T-helper 1 cell treated with Interleukin-12 subunit alpha and Interleukin-12 subunit beta and Interleukin-4 antibody, amounts not matched to agents 30 ng/mL and 1 ng/mL, for 36 hours (primary cell): ENCODE measurements at regions not wholly inside any gene's neighbourhood (a gene's known extent, or its start where the extent isn't known, plus 50 kb on each side); places are given as distances from the start of the nearest gene placed in this dataset.

Source experiments
- intact Hi-C: fragments of 100-400 bp; cut with micrococcal nuclease; formaldehyde crosslinking; loops from one replicate; pipeline ENCODE4 v1.15.1; 2024

DNA sequence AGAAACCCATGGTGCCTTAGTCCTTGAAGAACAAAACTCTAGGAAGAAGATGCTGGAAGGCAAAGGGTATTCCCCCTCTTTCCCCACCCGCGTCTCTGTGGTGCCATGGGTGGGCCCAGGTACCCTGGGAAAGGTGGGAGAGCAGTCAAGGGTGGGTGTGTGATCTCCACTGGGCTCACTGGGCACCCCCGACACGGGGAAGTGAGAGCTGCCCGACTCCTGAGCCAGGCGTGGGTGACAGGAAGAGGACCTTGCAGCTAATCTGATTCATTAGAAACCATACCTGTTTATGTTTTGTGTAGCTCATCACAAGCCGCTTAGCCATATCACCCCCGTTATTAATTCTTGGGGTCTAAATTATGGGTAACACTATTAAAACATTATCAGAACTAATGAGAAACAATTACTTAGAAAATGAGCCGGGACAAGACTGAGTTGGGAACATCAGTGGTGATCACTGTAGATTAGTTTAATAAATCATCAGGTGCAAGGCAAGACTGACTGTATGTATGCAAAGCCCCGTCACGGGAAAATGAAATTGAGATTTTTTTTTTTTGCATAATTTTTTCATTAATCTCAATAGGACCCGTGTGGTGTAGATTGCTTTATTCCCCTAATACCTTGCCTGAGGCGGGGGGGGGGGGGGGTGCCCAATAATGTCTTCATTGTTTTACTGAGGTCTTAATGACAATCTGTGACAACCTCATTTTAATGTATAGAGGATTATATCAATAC is 77.3 kb downstream of the ZIC5 start:
- intact Hi-C loops, result loop anchor here (1.0 to 2.0 kb wide), 3 partner anchors 67 to 452 kb away; no protein-coding TSS in a partner anchor

GRCh38 chr13:99893567-99893966 is 78.0 kb downstream of the ZIC5 start:
- intact Hi-C loops, result no loop called here

- intact Hi-C loops, result no loop called here
Measured at GRCh38 chr13:99892866-99893504, 78.6 kb downstream of the ZIC5 start.

DNA sequence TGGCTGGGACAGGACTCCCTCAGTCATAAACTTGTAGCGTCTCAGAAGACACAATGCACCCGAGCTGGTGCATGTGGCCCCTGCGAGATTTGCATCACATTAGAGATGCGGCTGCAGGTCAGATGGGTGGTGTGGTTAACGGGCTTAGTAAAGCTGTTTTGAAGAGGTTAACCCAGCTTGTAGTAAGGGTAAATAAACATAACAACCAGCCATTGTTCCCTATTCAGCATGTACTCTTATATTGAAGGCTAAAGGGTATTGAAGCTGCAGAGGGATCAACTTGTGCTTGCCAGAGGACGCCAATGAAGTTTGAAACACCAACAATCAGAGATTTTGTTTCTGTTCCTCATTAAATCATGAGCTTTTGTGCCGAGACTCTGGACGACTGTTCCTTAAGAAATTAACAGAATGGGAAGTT is 79.4 kb downstream of the ZIC5 start:
- intact Hi-C loops, result no loop called here

- intact Hi-C loops, result no loop called here
Measured at GRCh38 chr13:99886706-99887105, 84.9 kb downstream of the ZIC5 start.

GRCh38 chr13:99884913-99885312 is 86.7 kb downstream of the ZIC5 start:
- intact Hi-C loops, result no loop called here

- intact Hi-C loops, result no loop called here
Measured at GRCh38 chr13:99883805-99884204, 87.8 kb downstream of the ZIC5 start.

- intact Hi-C loops, result no loop called here
Measured at GRCh38 chr13:99878921-99879610, 92.5 kb downstream of the ZIC5 start.

- intact Hi-C loops, result no loop called here
Measured at GRCh38 chr13:99876651-99877050, 94.9 kb downstream of the ZIC5 start.

GRCh38 chr13:99875391-99875790 is 96.2 kb downstream of the ZIC5 start:
- intact Hi-C loops, result no loop called here

- intact Hi-C loops, result no loop called here
Measured at GRCh38 chr13:99873832-99874430, 97.6 kb downstream of the ZIC5 start.

GRCh38 chr13:99873141-99873540 is 98.4 kb downstream of the ZIC5 start:
- intact Hi-C loops, result no loop called here

DNA sequence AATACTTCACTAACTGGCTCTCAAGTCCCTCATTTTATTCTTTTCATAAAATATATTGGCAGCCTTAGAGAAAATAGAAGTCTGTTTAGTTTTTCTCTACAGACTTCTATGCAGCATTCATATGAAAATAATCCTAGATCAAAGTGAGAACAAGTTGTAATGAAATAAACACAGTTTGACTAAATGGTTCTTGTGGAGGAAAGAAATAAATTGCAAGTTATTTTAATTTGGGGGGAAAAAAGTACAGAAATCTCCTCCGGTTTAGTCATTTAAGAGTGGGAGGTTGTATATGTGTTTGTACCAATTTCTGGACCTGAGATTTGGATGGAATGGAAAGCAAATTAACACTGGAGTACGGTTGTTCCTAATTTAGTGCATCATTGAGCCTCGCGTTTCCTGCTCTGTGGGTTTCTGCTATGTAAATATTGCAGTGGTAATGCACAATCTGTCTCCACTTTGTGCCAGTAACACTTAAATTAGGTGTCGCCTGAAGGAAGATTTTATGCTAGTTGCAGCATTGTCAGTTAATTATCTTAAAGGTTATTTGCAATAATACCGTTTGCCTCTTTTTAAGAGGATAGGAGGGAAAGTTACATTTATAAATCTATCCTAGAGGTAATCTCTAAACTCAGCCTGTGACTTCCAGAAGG is 100.2 kb downstream of the ZIC5 start:
- intact Hi-C loops, result no loop called here

- intact Hi-C loops, result no loop called here
Measured at GRCh38 chr13:99870541-99870940, 101.0 kb downstream of the ZIC5 start.

- intact Hi-C loops, result no loop called here
Measured at GRCh38 chr13:99869830-99870229, 101.7 kb downstream of the ZIC5 start.

DNA sequence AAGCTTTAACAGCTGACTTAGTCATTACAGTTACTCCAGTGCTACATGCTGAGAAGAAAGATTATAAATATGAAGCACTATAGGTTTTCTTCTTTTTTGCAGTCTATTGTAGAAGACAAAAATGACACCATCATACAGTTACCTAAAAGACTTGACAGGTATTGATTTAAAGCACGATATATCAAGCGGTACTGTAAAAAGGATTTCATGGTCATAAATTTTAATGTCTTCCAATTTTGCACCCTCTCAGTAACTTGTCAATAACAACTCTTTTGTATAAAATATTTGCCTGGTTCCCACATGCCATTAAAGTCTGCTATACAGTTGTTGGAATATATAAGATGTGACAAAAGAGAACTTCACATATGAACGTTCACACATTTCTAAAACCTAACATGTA is 102.8 kb downstream of the ZIC5 start:
- intact Hi-C loops, result no loop called here

GRCh38 chr13:99867535-99868257 is 103.9 kb downstream of the ZIC5 start:
- intact Hi-C loops, result no loop called here

DNA sequence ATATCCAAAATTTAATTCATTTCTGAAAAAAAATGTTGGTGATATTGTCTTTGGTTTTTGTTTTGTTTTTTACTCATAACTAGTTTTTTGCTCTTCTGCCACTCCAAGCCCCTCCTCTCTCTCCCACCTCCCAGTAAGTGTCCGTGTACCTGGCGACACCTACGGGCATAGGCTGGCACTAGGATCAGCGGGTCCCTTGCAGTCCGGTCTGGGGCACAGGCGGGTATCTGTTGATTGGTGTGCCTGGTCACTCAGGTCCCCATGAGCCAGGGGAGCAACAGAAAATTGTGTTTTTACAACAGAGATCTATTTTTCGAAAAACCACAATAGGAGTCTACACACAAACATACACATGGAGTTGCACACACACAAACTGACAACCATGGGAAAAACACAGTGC is 104.8 kb downstream of the ZIC5 start:
- intact Hi-C loops, result no loop called here

DNA sequence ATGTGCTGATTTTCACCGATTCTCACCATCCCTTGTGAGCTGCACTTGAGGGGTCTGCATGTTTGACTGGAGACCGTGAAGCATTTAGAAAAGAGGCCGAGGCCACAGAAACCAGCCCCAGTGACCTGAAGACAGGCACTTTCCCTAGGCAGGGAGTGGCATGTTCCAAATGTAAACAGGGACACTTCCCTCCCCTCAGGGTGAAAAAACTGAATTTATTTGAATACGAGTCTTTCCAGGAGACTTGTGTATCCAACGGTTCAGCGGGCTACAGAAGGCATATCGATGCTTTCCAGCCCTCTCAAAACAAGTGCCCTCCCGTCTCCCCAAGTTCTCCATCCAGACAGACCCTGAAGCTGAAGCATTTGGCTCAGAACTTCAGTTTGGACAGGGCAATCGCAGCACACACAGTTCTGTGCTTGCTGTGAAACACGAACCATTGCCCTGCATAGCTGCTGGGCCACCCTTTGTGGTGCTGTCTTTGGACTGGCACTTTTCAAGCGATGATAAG is 106.1 kb downstream of the ZIC5 start:
- intact Hi-C loops, result no loop called here

DNA sequence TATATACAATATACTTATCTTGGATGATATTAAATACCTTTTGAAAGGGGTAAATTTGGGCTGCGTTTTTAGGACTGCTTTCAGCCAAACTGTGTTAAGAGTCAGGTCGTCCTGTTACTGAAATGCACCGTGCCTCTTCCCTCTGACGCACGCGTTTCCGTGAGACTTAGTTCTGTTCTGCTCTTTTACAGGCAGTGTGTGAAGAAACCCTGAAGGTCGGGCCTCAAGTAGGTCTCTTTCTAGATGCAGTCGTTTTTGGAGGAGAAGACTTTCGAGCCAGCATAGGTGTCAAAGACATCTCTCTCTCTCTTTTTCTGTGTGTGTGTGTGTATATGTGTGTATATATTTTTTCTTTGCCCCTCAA is 107.0 kb downstream of the ZIC5 start:
- intact Hi-C loops, result no loop called here
